ENCODE measurements at regions not wholly inside any gene's neighbourhood (a gene's known extent, or its start where the extent isn't known, plus 50 kb on each side); places are given as distances from the start of the nearest gene placed in this dataset.

DNA sequence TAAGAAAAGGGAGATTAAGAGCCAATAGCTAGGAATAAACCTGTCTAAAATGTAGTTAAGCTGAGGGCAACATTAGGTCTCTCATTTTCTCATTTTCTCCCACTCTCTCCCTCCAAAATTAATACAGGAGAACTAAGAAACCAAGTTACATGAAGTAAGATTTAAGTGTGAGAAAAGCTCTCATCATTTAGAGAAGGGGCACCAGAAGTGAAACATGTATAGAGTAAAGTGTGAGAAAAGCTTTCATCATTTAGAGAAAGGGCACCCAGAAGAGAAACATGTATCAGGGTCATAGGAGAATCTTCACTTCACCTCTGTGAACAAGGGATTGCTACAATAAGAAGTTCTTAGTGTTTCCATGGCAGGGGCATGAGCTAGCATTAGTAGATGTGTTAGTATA lies 132.4 kb upstream of the CNTN1 start:
- DNase-seq, result no peak

- DNase-seq, result no peak
Observed at GRCh38 chr12:40560848-40561247, 131.4 kb upstream of the CNTN1 start.

- DNase-seq, result no peak
Observed at GRCh38 chr12:40561395-40561966, 130.8 kb upstream of the CNTN1 start.

DNA sequence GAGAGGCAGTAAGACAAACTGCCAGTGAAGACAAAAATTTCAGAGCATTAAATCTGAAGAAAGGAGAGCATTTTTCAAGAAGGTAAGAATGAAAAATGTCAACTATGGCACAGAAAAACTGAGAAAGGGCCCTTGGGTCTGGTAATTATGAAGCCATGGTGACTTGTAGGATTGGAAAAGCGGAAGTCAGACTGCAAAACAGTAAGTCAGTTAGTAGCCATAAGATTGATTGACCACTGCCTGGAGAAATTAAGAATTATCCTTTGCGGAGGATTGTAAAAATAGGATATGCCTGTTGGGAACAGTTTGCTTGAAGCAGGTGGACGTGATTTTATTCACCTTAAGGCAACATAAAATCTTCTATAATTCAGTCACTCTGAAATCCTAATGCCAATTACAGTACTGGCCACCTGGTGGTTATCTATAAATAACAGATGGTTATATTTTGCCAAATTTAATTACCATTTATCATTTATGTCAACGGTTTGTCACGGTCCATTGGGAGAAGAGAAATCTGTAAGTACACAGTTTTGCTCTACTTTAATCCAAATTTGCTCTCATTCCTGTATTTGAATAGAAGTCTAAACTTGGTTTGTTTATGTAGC lies 127.1 kb upstream of the CNTN1 start:
- DNase-seq, result no peak

- no peak for DNase-seq
Observed at GRCh38 chr12:40566271-40566670, 126.0 kb upstream of the CNTN1 start.

DNA sequence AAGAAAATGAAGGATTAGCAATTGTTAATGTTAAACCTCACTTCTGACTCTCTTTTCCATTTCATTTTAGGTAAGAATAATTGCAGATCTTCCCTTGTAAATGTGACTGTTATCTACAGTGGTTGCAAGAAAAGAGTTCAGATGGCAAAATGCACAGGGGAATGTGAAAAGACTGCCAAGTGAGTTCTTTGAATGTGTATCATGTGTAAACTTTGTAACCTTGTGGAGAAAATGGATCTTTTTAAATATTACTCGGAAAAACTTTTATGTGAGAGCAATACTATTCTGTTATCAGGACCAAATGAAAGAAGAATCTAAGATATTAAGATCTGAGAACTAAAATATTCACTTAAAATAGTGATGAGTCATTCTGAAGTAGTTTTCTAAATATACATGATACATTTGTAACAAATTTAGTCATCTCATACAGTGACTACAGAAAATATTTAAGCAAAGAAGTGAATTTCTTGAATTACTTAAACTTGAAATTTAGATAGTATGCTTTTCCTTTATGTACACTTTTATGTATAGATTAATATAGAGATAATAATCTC lies 122.5 kb upstream of the CNTN1 start:
- DNase-seq, result no peak

- DNase-seq, result no peak
Observed at GRCh38 chr12:40573024-40573423, 119.2 kb upstream of the CNTN1 start.

DNA sequence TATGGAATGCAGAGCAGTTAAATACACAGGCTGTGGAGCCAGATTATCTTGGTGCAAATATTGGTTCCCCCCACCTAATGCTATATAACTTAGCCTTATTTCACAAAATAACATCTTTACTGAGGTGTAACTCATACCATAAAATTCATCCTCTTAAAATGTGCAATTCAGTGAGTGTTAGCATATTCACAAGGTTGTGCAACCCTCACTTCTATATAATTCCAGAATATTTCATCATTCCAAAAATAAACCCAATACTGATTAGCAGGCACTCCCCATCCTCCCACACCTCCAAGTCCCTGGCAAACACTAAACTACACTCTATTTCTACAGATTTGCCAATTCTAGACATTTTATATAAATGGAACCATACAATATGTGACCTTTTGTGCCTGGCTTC lies 116.3 kb upstream of the CNTN1 start:
- DNase-seq, result no peak

GRCh38 chr12:40577834-40578233 lies 114.4 kb upstream of the CNTN1 start:
- DNase-seq, result no peak

- DNase-seq, result no peak
Observed at GRCh38 chr12:40579687-40580086, 112.6 kb upstream of the CNTN1 start.

GRCh38 chr12:40580346-40580745 lies 111.9 kb upstream of the CNTN1 start:
- DNase-seq, result no peak

GRCh38 chr12:40581889-40582288 lies 110.3 kb upstream of the CNTN1 start:
- no peak for DNase-seq

DNA sequence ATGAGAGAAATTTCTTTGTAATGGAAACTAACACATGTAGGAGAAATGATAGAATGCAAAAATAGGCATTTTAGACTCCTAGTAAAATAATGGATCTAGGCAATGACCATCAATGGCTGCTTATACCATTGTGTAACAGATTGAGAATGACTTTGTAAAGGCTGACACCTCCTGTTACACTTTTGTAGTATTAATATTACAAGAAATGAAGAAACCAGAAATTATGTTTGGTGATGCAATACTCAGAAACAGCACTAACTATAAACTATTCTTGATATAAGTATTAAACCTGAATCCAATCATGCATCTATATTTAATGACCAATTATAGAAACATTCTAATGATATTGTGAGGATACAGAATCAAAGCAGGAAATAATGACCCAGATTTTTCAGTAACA lies 108.5 kb upstream of the CNTN1 start:
- DNase-seq, result no peak

- no peak for DNase-seq
Observed at GRCh38 chr12:40584763-40585162, 107.5 kb upstream of the CNTN1 start.

DNA sequence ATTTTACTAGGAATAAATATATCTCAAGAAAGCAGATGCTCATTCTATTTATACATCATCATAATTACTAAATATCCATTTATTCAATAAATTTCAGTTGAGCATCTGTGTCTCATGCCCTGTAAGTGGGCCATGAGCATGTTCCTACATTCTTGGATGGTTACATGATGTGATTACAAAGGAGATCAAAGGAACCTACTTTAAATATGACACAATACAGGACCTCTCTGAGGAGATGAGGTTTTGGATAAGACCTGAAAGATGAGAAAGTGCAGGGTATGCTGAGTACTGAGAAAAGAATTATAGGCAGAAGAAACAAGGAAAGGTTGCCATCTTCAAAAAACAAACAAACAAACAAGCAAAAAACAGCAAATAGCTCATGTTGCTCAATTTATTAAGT lies 105.4 kb upstream of the CNTN1 start:
- no peak for DNase-seq

DNA sequence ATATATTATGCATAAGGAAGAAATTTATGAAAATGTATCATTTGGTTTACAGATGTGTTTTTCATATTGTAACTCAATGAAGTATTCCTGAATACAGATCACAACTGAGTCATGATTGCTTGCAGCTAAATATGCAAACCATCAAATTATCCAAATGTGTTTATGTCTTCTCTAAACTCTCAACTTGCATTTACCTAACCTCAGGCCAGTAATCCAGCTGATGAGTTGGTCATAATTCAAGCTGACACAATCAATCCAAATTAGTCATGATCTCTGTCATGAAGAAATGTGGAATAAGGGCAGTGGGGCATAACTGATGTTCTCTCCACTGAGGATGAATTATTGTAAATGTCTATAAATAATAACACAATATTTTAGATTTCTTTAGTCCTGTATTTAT lies 104.8 kb upstream of the CNTN1 start:
- DNase-seq, result no peak

DNA sequence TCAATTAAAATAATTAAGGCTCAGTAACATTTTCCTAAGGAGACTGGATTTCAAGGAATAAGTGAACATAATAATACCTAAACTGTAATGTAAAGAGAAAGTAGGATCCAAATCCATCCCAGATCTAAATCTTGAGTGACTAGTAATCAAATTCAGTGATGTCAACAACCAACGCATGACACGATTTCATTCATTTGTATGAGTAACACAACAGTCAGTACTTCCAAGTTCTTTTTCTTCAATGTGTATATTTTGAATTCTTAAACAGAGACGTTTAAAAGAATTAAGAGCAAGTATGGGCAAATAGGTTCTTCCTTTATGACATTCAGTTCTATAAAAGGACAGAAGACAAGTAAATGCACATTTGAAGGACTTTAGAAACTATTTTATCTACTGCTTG lies 104.3 kb upstream of the CNTN1 start:
- no peak for DNase-seq

- DNase-seq, result no peak
Observed at GRCh38 chr12:40597133-40597532, 95.1 kb upstream of the CNTN1 start.

GRCh38 chr12:40598073-40598472 lies 94.2 kb upstream of the CNTN1 start:
- DNase-seq, result no peak

- no peak for DNase-seq
Observed at GRCh38 chr12:40602562-40602961, 89.7 kb upstream of the CNTN1 start.

DNA sequence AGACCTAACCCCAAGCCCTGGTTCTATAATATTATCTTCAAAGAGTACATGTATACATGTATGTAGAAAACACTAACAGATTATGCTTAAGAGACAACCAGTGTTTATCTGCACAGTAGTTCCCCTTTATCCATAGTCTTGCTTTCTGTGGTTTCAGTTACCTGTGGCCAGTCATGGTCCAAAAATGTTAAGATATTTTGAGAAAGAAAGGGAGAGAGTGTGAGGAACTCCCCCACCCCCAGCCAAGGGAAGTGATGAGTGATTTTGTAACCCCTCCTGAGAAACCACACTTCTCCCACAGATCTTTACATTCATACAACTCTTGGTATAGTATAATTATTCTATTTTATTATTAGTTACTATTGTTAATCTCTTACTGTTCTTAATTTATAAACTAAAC lies 77.3 kb upstream of the CNTN1 start:
- DNase-seq, result no peak

DNA sequence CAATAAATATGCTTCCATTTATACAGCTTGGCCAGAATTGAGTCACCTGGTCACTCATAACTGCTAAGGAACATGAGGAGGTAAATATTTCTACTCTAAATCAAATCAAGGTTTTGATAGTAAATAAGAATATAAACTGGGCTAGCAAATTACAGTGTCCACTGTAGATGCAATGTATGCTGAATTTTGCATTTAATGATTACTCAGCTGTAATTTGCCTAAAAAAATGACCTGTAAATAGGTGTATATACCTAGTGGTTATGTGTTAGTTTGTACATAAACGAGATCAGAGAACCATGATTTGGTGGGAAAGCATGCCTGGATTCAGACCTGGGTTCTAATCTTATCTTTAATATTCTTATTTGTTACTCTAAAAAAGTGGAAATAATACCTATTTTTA lies 76.6 kb upstream of the CNTN1 start:
- no peak for DNase-seq

GRCh38 chr12:40616383-40616915 lies 75.8 kb upstream of the CNTN1 start:
- DNase-seq, result no peak

GRCh38 chr12:40618636-40619035 lies 73.6 kb upstream of the CNTN1 start:
- DNase-seq, result no peak

DNA sequence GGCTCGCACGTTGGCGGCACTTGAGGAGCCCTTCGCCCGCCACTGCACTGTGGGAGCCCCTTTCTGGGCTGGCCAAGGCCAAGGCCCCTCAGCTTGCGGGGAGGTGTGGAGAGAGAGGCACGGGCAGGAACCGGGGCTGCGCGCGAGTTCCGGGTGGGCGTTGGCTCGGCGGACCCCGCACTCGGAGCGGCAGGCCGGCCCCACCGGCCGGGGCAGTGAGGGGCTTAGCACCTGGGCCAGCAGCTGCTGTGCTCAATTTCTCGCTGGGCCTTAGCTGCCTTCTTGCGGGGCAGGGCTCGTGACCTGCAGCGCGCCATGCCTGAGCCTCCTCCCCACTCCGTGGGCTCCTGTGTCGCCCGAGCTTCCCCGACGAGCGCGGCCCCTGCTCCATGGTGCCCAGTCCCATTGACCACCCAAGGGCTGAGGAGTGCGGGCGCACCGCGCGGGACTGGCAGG lies 71.6 kb upstream of the CNTN1 start:
- no peak for DNase-seq
